HEK293T (cell line): ENCODE measurements at regions not wholly inside any gene's neighbourhood (a gene's known extent, or its start where the extent isn't known, plus 50 kb on each side); places are given as distances from the start of the nearest gene placed in this dataset.

Source experiments
- CTCF ChIA-PET: fragments of 350-600 bp; formaldehyde crosslinking; extraction: SDS; loops from one replicate; lab custom pipeline; 2021; ENCODE audit warnings: antibody characterized with exemption, inconsistent platforms; lab: Yijun Ruan, JAX
- POLR2A ChIA-PET: fragments of 350-600 bp; formaldehyde crosslinking; extraction: SDS; loops from one replicate; lab custom pipeline; 2020; ENCODE audit warnings: antibody characterized with exemption, inconsistent platforms; lab: Yijun Ruan, JAX
- DNase-seq: peaks from one replicate; pipeline ENCODE4 v3.0.0; 2012; ENCODE audit warnings: mixed read lengths; ENCODE audit errors: extremely low spot score
- ARNT ChIP-seq: fragments of 450-650 bp; IDR thresholded peaks from 2 replicates; pipeline ENCODE4 v1.6.1; 2017; ENCODE audit warnings: mild to moderate bottlenecking
- BHLHE40 ChIP-seq: fragments of 450-650 bp; IDR thresholded peaks from 2 replicates; pipeline ENCODE4 v1.6.1; 2016; ENCODE audit warnings: mild to moderate bottlenecking, moderate library complexity, borderline replicate concordance
- CTBP1 ChIP-seq: fragments of 450-650 bp; IDR thresholded peaks from 2 replicates; pipeline ENCODE4 v1.6.1; 2016; ENCODE audit warnings: borderline replicate concordance
- ELF4 ChIP-seq: fragments of 450-650 bp; IDR thresholded peaks from 2 replicates; pipeline ENCODE4 v1.6.1; 2017; ENCODE audit warnings: antibody characterized with exemption
- FOXA1 ChIP-seq: fragments of 450-650 bp; IDR thresholded peaks from 2 replicates; pipeline ENCODE4 v1.6.1; 2016; ENCODE audit warnings: mild to moderate bottlenecking
- FOXK2 ChIP-seq: fragments of 450-650 bp; IDR thresholded peaks from 2 replicates; pipeline ENCODE4 v1.6.1; 2016; ENCODE audit warnings: mild to moderate bottlenecking
- FOXM1 ChIP-seq: fragments of 450-650 bp; IDR thresholded peaks from 2 replicates; pipeline ENCODE4 v1.6.1; 2017; ENCODE audit warnings: mild to moderate bottlenecking, borderline replicate concordance
- HDGF ChIP-seq: fragments of 450-650 bp; IDR thresholded peaks from 2 replicates; pipeline ENCODE4 v1.6.1; 2017; ENCODE audit warnings: antibody characterized with exemption, borderline replicate concordance
- L3MBTL2 ChIP-seq: fragments of 450-650 bp; conservative IDR thresholded peaks from 2 replicates; pipeline ENCODE4 v1.6.1; 2016; ENCODE audit warnings: mild to moderate bottlenecking
- LEF1 ChIP-seq: fragments of 450-650 bp; IDR thresholded peaks from 2 replicates; pipeline ENCODE4 v1.6.1; 2017; ENCODE audit warnings: mild to moderate bottlenecking, borderline replicate concordance
- NFRKB ChIP-seq: fragments of 450-650 bp; IDR thresholded peaks from 2 replicates; pipeline ENCODE4 v1.6.1; 2016; ENCODE audit warnings: mild to moderate bottlenecking, moderate library complexity
- PKNOX1 ChIP-seq: fragments of 450-650 bp; IDR thresholded peaks from 2 replicates; pipeline ENCODE4 v1.6.1; 2016
- SP1 ChIP-seq: fragments of 450-650 bp; IDR thresholded peaks from 2 replicates; pipeline ENCODE4 v1.6.1; 2017
- SUZ12 ChIP-seq: fragments of 450-650 bp; IDR thresholded peaks from 2 replicates; pipeline ENCODE4 v1.6.1; 2016; ENCODE audit warnings: mild to moderate bottlenecking
- TARDBP ChIP-seq: fragments of 450-650 bp; IDR thresholded peaks from 2 replicates; pipeline ENCODE4 v1.6.1; 2016
- ZNF384 ChIP-seq: fragments of 450-650 bp; IDR thresholded peaks from 2 replicates; pipeline ENCODE4 v1.6.1; 2016

- CTCF ChIA-PET, result no interaction called here
- no peak for DNase-seq
- POLR2A ChIA-PET, result no interaction called here
- no peak for TF ChIP-seq FOXA1
- no peak for TF ChIP-seq ARNT
- TF ChIP-seq BHLHE40, result no peak
- TF ChIP-seq FOXM1, result no peak
- no peak for TF ChIP-seq LEF1
- TF ChIP-seq CTBP1, result no peak
- TF ChIP-seq HDGF, result no peak
Measured at GRCh38 chrX:110985470-110985869, 110.5 kb upstream of the PAK3 start.

GRCh38 chrX:110983024-110983423 lies 113.0 kb upstream of the PAK3 start:
- DNase-seq, result no peak
- CTCF ChIA-PET, result no interaction called here
- POLR2A ChIA-PET, result no interaction called here
- TF ChIP-seq PKNOX1 (no peak), HDGF (no peak), CTBP1 (no peak), FOXM1 (no peak), ZNF384 (no peak), FOXK2 (no peak), LEF1 (no peak), BHLHE40 (no peak), SUZ12 (no peak)

- POLR2A ChIA-PET, result no interaction called here
- no peak for DNase-seq
- TF ChIP-seq ELF4, result no peak
- TF ChIP-seq L3MBTL2, result no peak
- no peak for TF ChIP-seq ARNT
- CTCF ChIA-PET, result no interaction called here
Measured at GRCh38 chrX:110966839-110967238, 129.2 kb upstream of the PAK3 start.

GRCh38 chrX:110966091-110966454 lies 129.9 kb upstream of the PAK3 start:
- CTCF ChIA-PET, result interaction anchor here (0.7 kb wide), 1 partner anchor 280 kb away, joined by 3 read pairs; no protein-coding TSS in a partner anchor
- TF ChIP-seq NFRKB (no peak), ZNF384 (no peak), BHLHE40 (no peak), TARDBP (no peak), FOXM1 (no peak), PKNOX1 (no peak), SP1 (no peak), FOXK2 (no peak), ELF4 (no peak), L3MBTL2 (no peak), SUZ12 (no peak), FOXA1 (no peak), CTBP1 (no peak), HDGF (no peak), LEF1 (no peak), ARNT (no peak)
- POLR2A ChIA-PET, result no interaction called here
- no peak for DNase-seq

GRCh38 chrX:110965409-110966090 lies 130.4 kb upstream of the PAK3 start:
- POLR2A ChIA-PET, result no interaction called here
- no peak for TF ChIP-seq L3MBTL2
- no peak for TF ChIP-seq PKNOX1
- TF ChIP-seq SP1, result no peak
- no peak for TF ChIP-seq LEF1
- TF ChIP-seq FOXA1, result no peak
- no peak for TF ChIP-seq HDGF
- no peak for TF ChIP-seq TARDBP
- no peak for TF ChIP-seq CTBP1
- TF ChIP-seq ZNF384, result no peak
- no peak for TF ChIP-seq BHLHE40
- no peak for TF ChIP-seq FOXK2
- no peak for TF ChIP-seq ARNT
- TF ChIP-seq FOXM1, result no peak
- TF ChIP-seq ELF4, result no peak
- TF ChIP-seq SUZ12, result no peak
- TF ChIP-seq NFRKB, result no peak
- CTCF ChIA-PET, result no interaction called here
- DNase-seq, result no peak

GRCh38 chrX:110964786-110965185 lies 131.2 kb upstream of the PAK3 start:
- ChIA-PET CTCF (interaction anchor here (0.5 kb wide), 1 partner anchor 252 kb away, joined by 5 read pairs; no protein-coding TSS in a partner anchor), POLR2A (no interaction called here)
- no peak for TF ChIP-seq HDGF
- no peak for TF ChIP-seq ZNF384
- TF ChIP-seq FOXA1, result no peak
- TF ChIP-seq FOXK2, result no peak
- TF ChIP-seq PKNOX1, result no peak
- DNase-seq, result no peak
